ENCODE measurements at regions not wholly inside any gene's neighbourhood (a gene's known extent, or its start where the extent isn't known, plus 50 kb on each side); places are given as distances from the start of the nearest gene placed in this dataset.

DNA sequence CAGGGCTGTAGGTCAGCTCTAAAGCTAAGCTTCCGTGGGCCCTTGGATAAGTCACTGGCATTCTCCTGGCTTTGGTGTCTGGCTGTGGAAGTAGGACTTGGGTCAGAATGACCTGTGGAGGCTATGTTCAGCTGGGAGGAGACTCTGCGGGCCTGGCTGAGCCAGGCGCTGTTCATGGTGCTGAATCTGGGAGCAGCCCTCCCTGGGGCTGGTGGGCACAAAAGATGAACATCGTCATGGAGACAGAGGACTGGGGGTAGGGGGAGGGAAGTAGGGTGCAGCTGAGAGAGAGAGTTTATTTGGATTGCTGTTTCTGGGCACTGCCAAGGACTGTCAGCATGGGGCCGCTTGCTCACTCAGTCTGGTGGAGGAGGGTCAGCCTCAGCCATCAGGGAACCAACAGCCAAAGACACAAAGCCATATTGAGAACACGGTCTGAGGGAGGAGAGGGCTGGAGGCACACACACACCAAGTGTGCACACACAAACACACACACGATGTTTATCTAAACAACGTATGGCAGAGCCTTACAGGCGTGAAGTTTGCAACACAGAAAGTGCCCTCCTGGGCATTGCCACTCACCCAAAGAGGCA, 120.7 kb upstream of the LINGO1 start:
- Histone ChIP-seq H3K27ac (no peak overlapping the region), H3K27me3 (peaks cover 0 to 9% of the 10 kb centered on the region in 2 donors), H3K4me1 (no peaks in the 10 kb centered on the region), H3K36me3 (no peaks in the 10 kb centered on the region), H3K9me3 (no peaks in the 10 kb centered on the region), H3K4me3 (no peak overlapping the region)
- TF ChIP-seq EP300 (IDR thresholded peaks at IDR 0.05), result no peak
- TF ChIP-seq, protein P1, sequence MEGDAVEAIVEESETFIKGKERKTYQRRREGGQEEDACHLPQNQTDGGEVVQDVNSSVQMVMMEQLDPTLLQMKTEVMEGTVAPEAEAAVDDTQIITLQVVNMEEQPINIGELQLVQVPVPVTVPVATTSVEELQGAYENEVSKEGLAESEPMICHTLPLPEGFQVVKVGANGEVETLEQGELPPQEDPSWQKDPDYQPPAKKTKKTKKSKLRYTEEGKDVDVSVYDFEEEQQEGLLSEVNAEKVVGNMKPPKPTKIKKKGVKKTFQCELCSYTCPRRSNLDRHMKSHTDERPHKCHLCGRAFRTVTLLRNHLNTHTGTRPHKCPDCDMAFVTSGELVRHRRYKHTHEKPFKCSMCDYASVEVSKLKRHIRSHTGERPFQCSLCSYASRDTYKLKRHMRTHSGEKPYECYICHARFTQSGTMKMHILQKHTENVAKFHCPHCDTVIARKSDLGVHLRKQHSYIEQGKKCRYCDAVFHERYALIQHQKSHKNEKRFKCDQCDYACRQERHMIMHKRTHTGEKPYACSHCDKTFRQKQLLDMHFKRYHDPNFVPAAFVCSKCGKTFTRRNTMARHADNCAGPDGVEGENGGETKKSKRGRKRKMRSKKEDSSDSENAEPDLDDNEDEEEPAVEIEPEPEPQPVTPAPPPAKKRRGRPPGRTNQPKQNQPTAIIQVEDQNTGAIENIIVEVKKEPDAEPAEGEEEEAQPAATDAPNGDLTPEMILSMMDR (IDR thresholded peaks at IDR 0.05), result no peak
- TF ChIP-seq POLR2A (IDR thresholded peaks at IDR 0.05), result no peak
- 43 to 44% methylated on average over 9 of the region's 9 CpGs for WGBS, 2 donors
- no peak for DNase-seq (ENCODE audit: low spot score in 2 of 2)

DNA sequence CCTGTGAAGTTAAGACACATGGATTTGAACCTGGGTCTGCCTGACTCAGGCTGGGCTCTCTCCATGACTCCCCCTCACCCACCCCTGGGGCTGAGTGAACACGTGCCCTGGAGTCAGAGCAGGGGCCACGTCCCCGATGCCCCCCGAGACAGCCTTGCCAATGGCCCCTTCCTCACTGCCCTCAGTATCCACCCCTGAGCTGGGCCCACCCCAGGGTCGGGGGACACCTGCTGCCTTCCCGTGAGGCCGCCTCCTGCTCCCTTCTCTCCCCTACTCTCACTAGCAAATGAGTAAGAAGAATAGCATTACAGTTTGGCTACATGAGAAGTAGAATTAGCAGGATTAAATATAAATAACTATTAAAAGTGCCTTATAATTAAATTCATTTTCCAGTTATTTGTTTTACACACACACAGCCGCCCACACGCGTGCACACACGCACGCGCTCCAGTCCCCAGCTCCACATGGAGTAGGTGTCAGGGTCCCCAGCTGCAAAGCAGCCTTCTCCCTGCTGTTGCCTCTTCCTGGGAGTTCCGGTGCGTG, 117.4 kb upstream of the LINGO1 start:
- no peaks in the 10 kb centered on the region for H3K36me3 ChIP-seq
- H3K27me3 ChIP-seq, result peaks cover 0 to 9% of the 10 kb centered on the region in 2 donors
- TF ChIP-seq POLR2A (IDR thresholded peaks at IDR 0.05) (no peak), EP300 (IDR thresholded peaks at IDR 0.05) (no peak)
- TF ChIP-seq, protein P1 (IDR thresholded peaks at IDR 0.05), result no peak
- no peak overlapping the region for H3K27ac ChIP-seq
- DNase-seq (ENCODE audit: low spot score in 2 of 2), result no peak
- 63 to 79% methylated on average over 15 of the region's 15 CpGs for WGBS, 2 donors
- H3K4me3 ChIP-seq, result no peak overlapping the region
- peaks cover 0 to 8% (median 4%) of the 10 kb centered on the region in 4 donors for H3K4me1 ChIP-seq
- H3K9me3 ChIP-seq, result no peaks in the 10 kb centered on the region

DNA sequence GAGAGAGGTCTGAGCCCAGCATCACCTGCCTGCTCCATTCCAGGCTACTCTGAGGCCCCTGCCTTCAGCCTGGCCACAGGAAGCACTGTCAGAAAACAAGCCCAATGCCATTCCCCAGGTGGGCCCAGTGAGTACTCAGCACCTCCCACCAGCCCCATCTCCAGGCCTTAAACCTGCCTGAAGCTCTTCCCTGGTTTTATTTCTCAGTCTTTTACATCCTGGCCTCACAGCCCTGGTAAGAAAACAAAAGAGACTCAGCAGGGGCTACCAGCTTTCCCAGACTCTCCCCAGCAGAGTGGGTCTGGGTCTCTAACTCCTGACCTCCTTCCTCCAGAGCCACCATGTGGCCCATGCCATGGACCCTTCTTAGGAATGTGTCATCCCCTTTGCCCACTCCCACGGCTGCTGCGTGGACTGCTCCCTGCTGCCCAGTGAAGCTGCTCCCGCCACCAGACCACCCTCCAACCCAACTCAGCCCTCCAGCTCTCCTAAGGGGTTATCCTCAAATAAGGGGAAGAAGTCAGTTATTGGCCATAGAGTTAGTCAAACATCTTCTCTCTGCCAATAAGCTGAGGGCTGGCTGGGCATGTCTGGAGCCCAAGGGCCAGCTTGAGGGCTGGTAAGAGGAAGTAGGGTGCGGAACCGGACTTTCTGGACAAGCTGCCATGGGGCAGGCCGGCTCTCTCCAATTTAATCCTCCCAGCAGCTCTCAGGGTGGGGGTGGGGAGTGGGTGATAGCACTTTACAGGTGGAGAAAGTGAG, 116.7 kb upstream of the LINGO1 start:
- Histone ChIP-seq H3K27ac (no peak overlapping the region), H3K36me3 (no peaks in the 10 kb centered on the region), H3K4me3 (no peak overlapping the region), H3K9me3 (no peaks in the 10 kb centered on the region), H3K4me1 (peaks cover 0 to 8% (median 4%) of the 10 kb centered on the region in 4 donors), H3K27me3 (peaks cover 0 to 9% of the 10 kb centered on the region in 2 donors)
- no peak for DNase-seq (ENCODE audit: low spot score in 2 of 2)
- WGBS, 2 donors, result 60 to 81% methylated on average over 6 of the region's 6 CpGs
- no peak for TF ChIP-seq EP300 (IDR thresholded peaks at IDR 0.05)
- TF ChIP-seq POLR2A (IDR thresholded peaks at IDR 0.05), result no peak
- TF ChIP-seq, protein P1 (IDR thresholded peaks at IDR 0.05), result no peak

DNA sequence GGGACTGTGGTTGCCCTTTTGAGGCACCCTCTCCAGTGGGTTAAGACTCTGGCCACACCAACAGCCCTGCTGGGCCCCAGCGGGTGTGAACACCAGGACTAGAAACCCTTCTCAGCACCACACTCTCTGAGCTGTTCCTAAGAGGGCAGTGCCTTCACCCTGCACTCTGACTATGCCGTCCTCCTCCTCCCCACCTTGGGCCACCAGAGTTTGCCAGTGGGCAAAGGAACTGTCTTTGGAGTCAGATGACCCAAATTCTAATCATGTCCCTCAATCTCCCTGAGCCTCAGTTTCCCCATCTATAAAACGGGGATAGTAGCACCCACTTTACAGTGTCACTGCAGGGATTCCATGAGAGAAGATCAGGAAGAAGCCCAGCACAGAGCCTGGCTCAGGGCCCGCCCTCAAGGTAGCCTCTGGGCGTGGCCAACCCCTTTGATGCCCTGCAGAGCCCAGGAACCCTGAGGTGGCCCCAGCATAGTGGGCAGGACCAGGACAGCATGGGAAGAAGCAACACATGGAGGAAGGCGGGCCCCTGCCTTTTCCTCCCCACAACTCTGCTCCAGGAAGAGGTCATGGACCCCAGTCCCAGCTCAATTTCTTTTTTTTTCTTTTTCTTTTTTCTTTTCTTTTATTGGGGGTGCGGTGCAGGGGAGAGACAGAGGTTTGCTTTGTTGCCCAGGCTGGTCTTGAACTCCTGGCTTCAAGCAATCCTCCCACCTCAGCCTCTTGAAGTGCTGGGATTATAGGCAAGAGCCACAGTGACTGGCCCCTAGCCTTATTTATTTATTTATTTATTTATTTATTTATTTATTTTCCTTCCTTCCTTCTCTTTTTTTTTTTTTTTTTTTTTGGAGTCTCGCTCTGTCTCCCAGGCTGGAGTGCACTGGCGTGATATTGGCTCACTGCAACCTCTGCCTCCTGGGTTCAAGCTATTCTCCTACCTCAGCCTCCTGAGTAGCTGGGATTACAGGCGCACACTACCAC, 115.7 kb upstream of the LINGO1 start:
- WGBS, 2 donors, result 72 to 84% methylated on average over 10 of the region's 10 CpGs
- H3K27ac ChIP-seq, result no peak overlapping the region

More for the DNA sequence above, 115.7 kb upstream of the LINGO1 start:
- Histone ChIP-seq H3K4me1 (peaks cover 0 to 8% (median 4%) of the 10 kb centered on the region in 4 donors), H3K9me3 (no peaks in the 10 kb centered on the region), H3K27me3 (peaks cover 0 to 12% of the 10 kb centered on the region in 2 donors), H3K36me3 (no peaks in the 10 kb centered on the region), H3K4me3 (no peak overlapping the region)
- DNase-seq (ENCODE audit: low spot score in 2 of 2), result no peak
- TF ChIP-seq, protein P1 (IDR thresholded peaks at IDR 0.05), result no peak
- no peak for TF ChIP-seq EP300 (IDR thresholded peaks at IDR 0.05)
- TF ChIP-seq POLR2A (IDR thresholded peaks at IDR 0.05), result no peak

Measured in tibial nerve (tissue), 4 donors.